HEK293 (cell line): ENCODE measurements at regions not wholly inside any gene's neighbourhood (a gene's known extent, or its start where the extent isn't known, plus 50 kb on each side); places are given as distances from the start of the nearest gene placed in this dataset.
A peak's percentile ranks its signal among the peaks of the same experiment; 100 is the strongest.

ENCODE experiments used
- CTCF ChIA-PET: fragments of 350-600 bp; formaldehyde crosslinking; extraction: SDS; loops from one replicate; lab custom pipeline; 2021; ENCODE audit warnings: antibody characterized with exemption; lab: Yijun Ruan, JAX
- POLR2A ChIA-PET: fragments of 300-600 bp; formaldehyde crosslinking; extraction: SDS; loops from one replicate; lab custom pipeline; 2020; ENCODE audit warnings: antibody characterized with exemption, inconsistent platforms; lab: Yijun Ruan, JAX
- H3K27ac ChIP-seq: fragments of 200-500 bp; sonication (Bioruptor generic); 2 replicates; pipeline ENCODE4 v1.5.1; 2014; ENCODE audit warnings: low read depth, low read length, control low read depth, inconsistent platforms; ENCODE audit errors: extremely low read depth
- H3K36me3 ChIP-seq, 2 experiments: fragments of 200-500 bp in 1 of 2; sonication (Bioruptor generic) in 1 of 2; 1 replicate in 1 of 2; 2 replicates in 1 of 2; pipeline ENCODE4 v1.5.1; 2014 to 2017; ENCODE audit warnings: inconsistent platforms in 2 of 2, low read length in 2 of 2; ENCODE audit not compliant: control insufficient read depth in 2 of 2, insufficient read depth in 1 of 2
- H3K4me1 ChIP-seq: fragments of 200-500 bp; sonication (Bioruptor generic); 2 replicates; pipeline ENCODE4 v1.5.1; 2014; ENCODE audit warnings: mild to moderate bottlenecking, low read length, inconsistent platforms; ENCODE audit not compliant: control insufficient read depth, insufficient read depth
- H3K4me3 ChIP-seq: 2 replicates; pipeline ENCODE4 v1.5.1; 2011; ENCODE audit warnings: low read depth, mild to moderate bottlenecking, control low read depth, low read length, moderate library complexity
- H3K9me3 ChIP-seq: fragments of 200-500 bp; sonication (Bioruptor generic); 2 replicates; pipeline ENCODE4 v1.5.1; 2014; ENCODE audit warnings: low read depth, low read length, inconsistent platforms; ENCODE audit not compliant: control insufficient read depth, insufficient read depth
- GLI4 ChIP-seq: fragments of 450-650 bp; formaldehyde crosslinking; IDR thresholded peaks from 2 replicates; pipeline ENCODE4 v1.5.1; 2016; ENCODE audit warnings: missing biosample characterization, missing genetic modification characterization
- KLF1 ChIP-seq: fragments of 450-650 bp; formaldehyde crosslinking; IDR thresholded peaks from 2 replicates; pipeline ENCODE4 v1.5.1; 2016; ENCODE audit warnings: missing biosample characterization, missing genetic modification characterization
- KLF7 ChIP-seq: fragments of 450-650 bp; formaldehyde crosslinking; IDR thresholded peaks from 2 replicates; pipeline ENCODE4 v1.5.1; 2016; ENCODE audit warnings: missing biosample characterization, missing genetic modification characterization, borderline replicate concordance
- MEIS1 ChIP-seq: sonication (generic); formaldehyde crosslinking; IDR thresholded peaks from 2 replicates; pipeline ENCODE4 v1.8.1; 2022; ENCODE audit warnings: missing genetic modification reagents, mild to moderate bottlenecking, borderline replicate concordance
- MZF1 ChIP-seq: fragments of 450-650 bp; formaldehyde crosslinking; IDR thresholded peaks from 2 replicates; pipeline ENCODE4 v1.5.1; 2017; ENCODE audit warnings: missing biosample characterization, missing genetic modification characterization, borderline replicate concordance
- TCF7L2 ChIP-seq: IDR thresholded peaks from 2 replicates; pipeline ENCODE4 v1.6.1; 2011; ENCODE audit warnings: low read depth, mild to moderate bottlenecking, inconsistent platforms, low read length, moderate library complexity, borderline replicate concordance
- ZIC2 ChIP-seq: fragments of 450-650 bp; formaldehyde crosslinking; IDR thresholded peaks from 2 replicates; pipeline ENCODE4 v1.5.1; 2016; ENCODE audit warnings: missing biosample characterization, missing genetic modification characterization
- ZNF214 ChIP-seq: fragments of 450-650 bp; formaldehyde crosslinking; IDR thresholded peaks from 2 replicates; pipeline ENCODE4 v1.5.1; 2017; ENCODE audit warnings: missing biosample characterization, mild to moderate bottlenecking, missing genetic modification characterization, borderline replicate concordance
- ZNF335 ChIP-seq: fragments of 450-650 bp; formaldehyde crosslinking; conservative IDR thresholded peaks from 2 replicates; pipeline ENCODE4 v1.5.1; 2016; ENCODE audit warnings: missing biosample characterization, missing genetic modification characterization
- ZNF391 ChIP-seq: fragments of 450-650 bp; formaldehyde crosslinking; IDR thresholded peaks from 2 replicates; pipeline ENCODE4 v1.5.1; 2016; ENCODE audit warnings: low read depth, missing biosample characterization, missing genetic modification characterization, borderline replicate concordance
- ZNF433 ChIP-seq: fragments of 450-650 bp; formaldehyde crosslinking; IDR thresholded peaks from 2 replicates; pipeline ENCODE4 v1.5.1; 2016; ENCODE audit warnings: missing biosample characterization, missing genetic modification characterization, low read depth
- ZNF560 ChIP-seq: fragments of 450-650 bp; formaldehyde crosslinking; IDR thresholded peaks from 2 replicates; pipeline ENCODE4 v1.5.1; 2017; ENCODE audit warnings: missing biosample characterization, missing genetic modification characterization, borderline replicate concordance
- ZNF580 ChIP-seq: fragments of 450-650 bp; formaldehyde crosslinking; IDR thresholded peaks from 2 replicates; pipeline ENCODE4 v1.5.1; 2016; ENCODE audit warnings: missing biosample characterization, missing genetic modification characterization
- ZNF701 ChIP-seq: fragments of 450-650 bp; formaldehyde crosslinking; IDR thresholded peaks from 2 replicates; pipeline ENCODE4 v1.5.1; 2016; ENCODE audit warnings: missing biosample characterization, missing genetic modification characterization
- ZNF704 ChIP-seq: fragments of 450-650 bp; formaldehyde crosslinking; IDR thresholded peaks from 2 replicates; pipeline ENCODE4 v1.5.1; 2016; ENCODE audit warnings: missing biosample characterization, missing genetic modification characterization
- ZNF747 ChIP-seq: fragments of 450-650 bp; formaldehyde crosslinking; IDR thresholded peaks from 2 replicates; pipeline ENCODE4 v1.5.1; 2016; ENCODE audit warnings: missing biosample characterization, missing genetic modification characterization
- ZNF76 ChIP-seq: fragments of 450-650 bp; formaldehyde crosslinking; IDR thresholded peaks from 2 replicates; pipeline ENCODE4; 2016; ENCODE audit warnings: low read depth, missing biosample characterization, missing genetic modification characterization, borderline replicate concordance
- ZSCAN23 ChIP-seq: fragments of 450-650 bp; formaldehyde crosslinking; IDR thresholded peaks from 2 replicates; pipeline ENCODE4 v1.5.1; 2016; ENCODE audit warnings: missing biosample characterization, missing genetic modification characterization
- TF ChIP-seq, protein P1 (sequence below): fragments of 450-650 bp; formaldehyde crosslinking; IDR thresholded peaks from 2 replicates; pipeline ENCODE4 v1.5.1; 2016; ENCODE audit warnings: missing biosample characterization, missing genetic modification characterization, borderline replicate concordance
- TF ChIP-seq, protein P2 (sequence below): fragments of 450-650 bp; formaldehyde crosslinking; IDR thresholded peaks from 2 replicates; pipeline ENCODE4 v1.5.1; 2016; ENCODE audit warnings: missing biosample characterization, missing genetic modification characterization
- TF ChIP-seq, protein P3 (sequence below): fragments of 450-650 bp; formaldehyde crosslinking; IDR thresholded peaks from 2 replicates; pipeline ENCODE4 v1.5.1; 2016; ENCODE audit warnings: missing biosample characterization, missing genetic modification characterization

GRCh38 chr12:131603106-131603938 lies 107.6 kb upstream of the SFSWAP start (continued):
- TF ChIP-seq, protein P1, sequence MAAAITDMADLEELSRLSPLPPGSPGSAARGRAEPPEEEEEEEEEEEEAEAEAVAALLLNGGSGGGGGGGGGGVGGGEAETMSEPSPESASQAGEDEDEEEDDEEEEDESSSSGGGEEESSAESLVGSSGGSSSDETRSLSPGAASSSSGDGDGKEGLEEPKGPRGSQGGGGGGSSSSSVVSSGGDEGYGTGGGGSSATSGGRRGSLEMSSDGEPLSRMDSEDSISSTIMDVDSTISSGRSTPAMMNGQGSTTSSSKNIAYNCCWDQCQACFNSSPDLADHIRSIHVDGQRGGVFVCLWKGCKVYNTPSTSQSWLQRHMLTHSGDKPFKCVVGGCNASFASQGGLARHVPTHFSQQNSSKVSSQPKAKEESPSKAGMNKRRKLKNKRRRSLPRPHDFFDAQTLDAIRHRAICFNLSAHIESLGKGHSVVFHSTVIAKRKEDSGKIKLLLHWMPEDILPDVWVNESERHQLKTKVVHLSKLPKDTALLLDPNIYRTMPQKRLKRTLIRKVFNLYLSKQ (tag by site-specific recombination) = no peak
- TF ChIP-seq, protein P2, sequence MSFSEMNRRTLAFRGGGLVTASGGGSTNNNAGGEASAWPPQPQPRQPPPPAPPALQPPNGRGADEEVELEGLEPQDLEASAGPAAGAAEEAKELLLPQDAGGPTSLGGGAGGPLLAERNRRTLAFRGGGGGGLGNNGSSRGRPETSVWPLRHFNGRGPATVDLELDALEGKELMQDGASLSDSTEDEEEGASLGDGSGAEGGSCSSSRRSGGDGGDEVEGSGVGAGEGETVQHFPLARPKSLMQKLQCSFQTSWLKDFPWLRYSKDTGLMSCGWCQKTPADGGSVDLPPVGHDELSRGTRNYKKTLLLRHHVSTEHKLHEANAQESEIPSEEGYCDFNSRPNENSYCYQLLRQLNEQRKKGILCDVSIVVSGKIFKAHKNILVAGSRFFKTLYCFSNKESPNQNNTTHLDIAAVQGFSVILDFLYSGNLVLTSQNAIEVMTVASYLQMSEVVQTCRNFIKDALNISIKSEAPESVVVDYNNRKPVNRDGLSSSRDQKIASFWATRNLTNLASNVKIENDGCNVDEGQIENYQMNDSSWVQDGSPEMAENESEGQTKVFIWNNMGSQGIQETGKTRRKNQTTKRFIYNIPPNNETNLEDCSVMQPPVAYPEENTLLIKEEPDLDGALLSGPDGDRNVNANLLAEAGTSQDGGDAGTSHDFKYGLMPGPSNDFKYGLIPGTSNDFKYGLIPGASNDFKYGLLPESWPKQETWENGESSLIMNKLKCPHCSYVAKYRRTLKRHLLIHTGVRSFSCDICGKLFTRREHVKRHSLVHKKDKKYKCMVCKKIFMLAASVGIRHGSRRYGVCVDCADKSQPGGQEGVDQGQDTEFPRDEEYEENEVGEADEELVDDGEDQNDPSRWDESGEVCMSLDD (tag by site-specific recombination) = no peak
- TF ChIP-seq ZNF214 (tag by site-specific recombination) (no peak), GLI4 (no peak), KLF1 (tag by site-specific recombination) (no peak), ZNF433 (tag by site-specific recombination) (no peak), ZNF701 (tag by site-specific recombination) (no peak), TCF7L2 (no peak), ZNF76 (tag by site-specific recombination) (no peak)

DNA sequence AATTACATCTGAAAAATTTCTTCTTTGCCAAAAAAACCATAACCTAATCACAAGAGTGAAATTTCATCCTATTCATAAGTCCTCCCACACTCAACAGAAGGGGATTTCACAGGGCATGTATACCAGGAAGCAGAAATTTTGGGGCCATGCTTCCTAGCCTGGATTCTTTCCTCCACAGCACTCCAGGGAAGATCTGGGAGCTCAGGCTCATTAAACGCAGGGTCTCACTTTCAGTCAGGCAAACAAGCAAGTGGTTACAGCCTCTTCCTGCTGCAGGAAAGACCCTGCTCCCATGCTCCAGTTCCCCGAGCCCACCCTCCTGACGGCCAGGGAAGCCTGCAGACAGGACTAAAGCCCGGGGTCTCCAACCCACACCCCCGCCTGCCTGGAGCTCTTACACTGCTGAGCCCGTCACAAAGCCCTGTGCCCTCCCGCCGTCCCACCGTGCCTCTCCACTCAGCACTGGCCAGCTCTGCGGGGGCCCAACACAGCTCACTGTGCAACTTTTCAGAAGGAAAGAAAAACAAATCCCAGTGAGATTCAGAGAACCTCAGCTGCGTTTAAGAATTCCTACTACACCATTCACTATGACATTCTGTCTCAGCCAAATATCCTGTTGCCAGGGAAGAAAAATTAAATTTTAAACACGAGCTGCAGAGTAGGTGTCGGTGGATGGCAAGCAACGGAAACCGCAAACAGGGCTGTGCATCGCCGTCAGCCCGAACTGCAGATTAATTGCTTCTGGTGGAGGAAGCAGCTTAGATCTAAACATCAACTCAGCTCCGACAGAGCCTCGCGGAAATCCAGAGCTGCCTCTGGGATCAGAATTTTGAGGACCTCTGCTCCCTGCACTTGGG lies 106.7 kb upstream of the SFSWAP start:
- no peaks in the 10 kb centered on the region for H3K9me3 ChIP-seq
- ChIA-PET CTCF (interaction anchor here (0.6 to 1.2 kb wide), 3 partner anchors 20 to 500 kb away, joined by 3 to 5 read pairs (median 4); no protein-coding TSS in a partner anchor), POLR2A (no interaction called here)
- H3K27ac ChIP-seq = no peak overlapping the region
- TF ChIP-seq KLF7 (tag by site-specific recombination) = no peak
- no peak for TF ChIP-seq ZNF747 (tag by site-specific recombination)
- no peak for TF ChIP-seq ZNF704 (tag by site-specific recombination)
- peak; percentile 88 for TF ChIP-seq ZIC2 (tag by site-specific recombination)
- TF ChIP-seq MZF1 = peak; percentile 89; the same call in 1 of the 2 replicates
- TF ChIP-seq ZNF335 (tag by site-specific recombination) = no peak
- no peaks in the 10 kb centered on the region for H3K4me1 ChIP-seq
- no peaks in the 10 kb centered on the region for H3K36me3 ChIP-seq
- H3K4me3 ChIP-seq = no peak overlapping the region

DNA sequence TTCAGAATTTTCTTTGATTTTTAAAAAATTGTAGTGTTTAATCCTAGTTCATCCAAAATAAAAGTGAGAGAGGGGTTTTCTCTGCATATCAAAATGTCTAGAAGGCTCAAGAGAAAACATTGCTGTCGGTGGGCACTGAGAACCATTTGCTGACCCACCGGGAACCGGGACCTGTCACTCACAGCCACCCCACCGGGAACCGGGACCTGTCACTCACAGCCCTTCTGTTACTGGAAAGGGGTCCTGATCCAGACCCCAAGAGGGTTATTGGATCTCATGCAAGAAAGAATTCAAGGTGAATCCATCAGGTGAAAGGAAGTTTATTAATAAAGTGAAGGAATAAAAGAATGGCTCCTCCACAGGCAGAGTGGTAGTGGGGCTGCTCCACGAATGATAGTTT lies 106.0 kb upstream of the SFSWAP start:
- H3K4me1 ChIP-seq = no peaks in the 10 kb centered on the region
- TF ChIP-seq MEIS1 (CRISPR knock-in tag) = no peak
- TF ChIP-seq ZNF747 (tag by site-specific recombination) = no peak
- no peak for TF ChIP-seq ZNF580
- no peak for TF ChIP-seq ZSCAN23 (tag by site-specific recombination)
- TF ChIP-seq, protein P3, sequence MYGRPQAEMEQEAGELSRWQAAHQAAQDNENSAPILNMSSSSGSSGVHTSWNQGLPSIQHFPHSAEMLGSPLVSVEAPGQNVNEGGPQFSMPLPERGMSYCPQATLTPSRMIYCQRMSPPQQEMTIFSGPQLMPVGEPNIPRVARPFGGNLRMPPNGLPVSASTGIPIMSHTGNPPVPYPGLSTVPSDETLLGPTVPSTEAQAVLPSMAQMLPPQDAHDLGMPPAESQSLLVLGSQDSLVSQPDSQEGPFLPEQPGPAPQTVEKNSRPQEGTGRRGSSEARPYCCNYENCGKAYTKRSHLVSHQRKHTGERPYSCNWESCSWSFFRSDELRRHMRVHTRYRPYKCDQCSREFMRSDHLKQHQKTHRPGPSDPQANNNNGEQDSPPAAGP = no peak
- no peak for TF ChIP-seq ZNF391 (tag by site-specific recombination)
- TF ChIP-seq ZNF560 = no peak
- H3K27ac ChIP-seq = no peak overlapping the region
- no peaks in the 10 kb centered on the region for H3K36me3 ChIP-seq
- no peaks in the 10 kb centered on the region for H3K9me3 ChIP-seq
- ChIA-PET POLR2A (no interaction called here), CTCF (interaction anchor here (0.7 kb wide), 1 partner anchor 20 kb away, joined by 5 read pairs; no protein-coding TSS in a partner anchor)
- H3K4me3 ChIP-seq = no peak overlapping the region
